Mesothelial cell of epicardium (in vitro differentiated cells): ENCODE measurements at regions not wholly inside any gene's neighbourhood (a gene's known extent, or its start where the extent isn't known, plus 50 kb on each side); places are given as distances from the start of the nearest gene placed in this dataset.

Source experiments
- DNase-seq, 2 experiments: peaks; one replicate each; pipeline ENCODE4 v3.0.0; 2021; ENCODE audit warnings: low spot score in 2 of 2; ENCODE audit not compliant: unreplicated experiment in 2 of 2
- H3K27ac Mint-ChIP-seq: 2 replicates; pipeline ENCODE4 v1.8.0; 2021; ENCODE audit warnings: mixed read lengths
- H3K27me3 Mint-ChIP-seq: 2 replicates; pipeline ENCODE4 v1.8.0; 2021; ENCODE audit warnings: low read depth, mixed read lengths
- H3K36me3 Mint-ChIP-seq: 2 replicates; pipeline ENCODE4 v1.8.0; 2021; ENCODE audit warnings: mixed read lengths
- H3K4me1 Mint-ChIP-seq: 2 replicates; pipeline ENCODE4 v1.8.0; 2021; ENCODE audit warnings: mixed read lengths
- H3K4me3 Mint-ChIP-seq: 2 replicates; pipeline ENCODE4 v1.8.0; 2021; ENCODE audit warnings: mild to moderate bottlenecking, moderate library complexity, mixed read lengths
- H3K9me3 Mint-ChIP-seq: 2 replicates; pipeline ENCODE4 v1.8.0; 2021; ENCODE audit warnings: mixed read lengths
- CTCF ChIP-seq: fragments of 200-600 bp; sonication (generic); IDR thresholded peaks from one replicate; pipeline ENCODE4 v1.5.0; 2021; ENCODE audit warnings: antibody characterized with exemption; ENCODE audit not compliant: unreplicated experiment

GRCh38 chr1:199808110-199808870 lies 219.2 kb upstream of the NR5A2 start:
- Mint-ChIP-seq H3K9me3 (no peaks in the 10 kb centered on the region), H3K4me3 (no peak overlapping the region), H3K36me3 (no peaks in the 10 kb centered on the region), H3K4me1 (peaks cover 17% of the 10 kb centered on the region), H3K27me3 (no peaks in the 10 kb centered on the region), H3K27ac (no peak overlapping the region)
- DNase-seq, result no peak
- no peak for TF ChIP-seq CTCF

- Mint-ChIP-seq H3K9me3 (no peaks in the 10 kb centered on the region), H3K4me1 (peaks cover 9% of the 10 kb centered on the region), H3K27ac (no peak overlapping the region), H3K4me3 (no peak overlapping the region), H3K27me3 (no peaks in the 10 kb centered on the region), H3K36me3 (no peaks in the 10 kb centered on the region)
- DNase-seq, result no peak
- TF ChIP-seq CTCF, result no peak
Observed at GRCh38 chr1:199809311-199809710, 218.2 kb upstream of the NR5A2 start.

- Mint-ChIP-seq H3K27me3 (no peaks in the 10 kb centered on the region), H3K4me1 (peaks cover 6% of the 10 kb centered on the region), H3K9me3 (no peaks in the 10 kb centered on the region), H3K27ac (no peak overlapping the region), H3K4me3 (no peak overlapping the region), H3K36me3 (no peaks in the 10 kb centered on the region)
- no peak for DNase-seq
- no peak for TF ChIP-seq CTCF
Observed at GRCh38 chr1:199811163-199811562, 216.3 kb upstream of the NR5A2 start.

- H3K9me3 Mint-ChIP-seq, result no peaks in the 10 kb centered on the region
- DNase-seq, result no peak
- H3K36me3 Mint-ChIP-seq, result no peaks in the 10 kb centered on the region
- no peak overlapping the region for H3K27ac Mint-ChIP-seq
- peaks cover 3% of the 10 kb centered on the region for H3K27me3 Mint-ChIP-seq
- H3K4me3 Mint-ChIP-seq, result no peak overlapping the region
- TF ChIP-seq CTCF, result no peak
- H3K4me1 Mint-ChIP-seq, result peaks cover 2% of the 10 kb centered on the region
Observed at GRCh38 chr1:199813198-199813597, 214.3 kb upstream of the NR5A2 start.

GRCh38 chr1:199815947-199816346 lies 211.6 kb upstream of the NR5A2 start:
- Mint-ChIP-seq H3K9me3 (no peaks in the 10 kb centered on the region), H3K4me1 (peaks cover 1% of the 10 kb centered on the region), H3K27me3 (peaks cover 3% of the 10 kb centered on the region), H3K36me3 (no peaks in the 10 kb centered on the region), H3K27ac (no peak overlapping the region), H3K4me3 (no peak overlapping the region)
- no peak for TF ChIP-seq CTCF
- DNase-seq, result no peak

GRCh38 chr1:199817266-199817665 lies 210.2 kb upstream of the NR5A2 start:
- Mint-ChIP-seq H3K36me3 (no peaks in the 10 kb centered on the region), H3K27ac (no peak overlapping the region), H3K4me3 (no peak overlapping the region), H3K4me1 (peaks cover 7% of the 10 kb centered on the region), H3K27me3 (peaks cover 3% of the 10 kb centered on the region), H3K9me3 (no peaks in the 10 kb centered on the region)
- TF ChIP-seq CTCF, result no peak
- no peak for DNase-seq
